GM23338 (cell line): ENCODE measurements at regions not wholly inside any gene's neighbourhood (a gene's known extent, or its start where the extent isn't known, plus 50 kb on each side); places are given as distances from the start of the nearest gene placed in this dataset.

Experiments used
- ATAC-seq: fragments of 200-7000 bp; cut with Tn5 transposase; 3 replicates; pipeline ENCODE4 v1.9.1; 2020
- DNase-seq: peaks from one replicate; pipeline ENCODE4 v3.0.0-alpha.2; 2015; ENCODE audit warnings: low spot score
- H2AFZ ChIP-seq: fragments of 200-600 bp; sonication (generic); 2 replicates; pipeline ENCODE4 v1.8.0; 2016; ENCODE audit warnings: antibody characterized with exemption, mild to moderate bottlenecking, moderate library complexity
- H3F3A ChIP-seq: fragments of 200-600 bp; sonication (generic); replicated peaks from 2 replicates; pipeline ENCODE4 v1.8.0; 2017; ENCODE audit warnings: antibody characterized with exemption, mixed run types, low read depth
- H3K27ac ChIP-seq: fragments of 200-600 bp; sonication (generic); 2 replicates; pipeline ENCODE4 v1.6.1; 2016; ENCODE audit warnings: low read depth
- H3K27me3 ChIP-seq: fragments of 200-600 bp; sonication (generic); 2 replicates; pipeline ENCODE4 v1.8.0; 2016; ENCODE audit warnings: mild to moderate bottlenecking, mixed run types, moderate library complexity; ENCODE audit not compliant: insufficient read depth
- H3K36me3 ChIP-seq: fragments of 200-600 bp; sonication (generic); 2 replicates; pipeline ENCODE4 v1.8.0; 2016; ENCODE audit warnings: mild to moderate bottlenecking; ENCODE audit not compliant: insufficient read depth
- H3K4me1 ChIP-seq: fragments of 200-600 bp; sonication (generic); 2 replicates; pipeline ENCODE4 v1.8.0; 2016; ENCODE audit warnings: mild to moderate bottlenecking, moderate library complexity; ENCODE audit not compliant: insufficient read depth
- H3K4me2 ChIP-seq: fragments of 200-600 bp; sonication (generic); 2 replicates; pipeline ENCODE4 v1.7.1; 2017; ENCODE audit warnings: mixed run types
- H3K4me3 ChIP-seq: fragments of 200-600 bp; sonication (generic); 2 replicates; pipeline ENCODE4 v1.6.1; 2016; ENCODE audit warnings: mixed run types
- H3K79me2 ChIP-seq: fragments of 200-600 bp; sonication (generic); replicated peaks from 2 replicates; pipeline ENCODE4 v1.8.0; 2017; ENCODE audit warnings: mild to moderate bottlenecking; ENCODE audit not compliant: insufficient read depth
- H3K9me2 ChIP-seq: fragments of 200-600 bp; sonication (generic); 2 replicates; pipeline ENCODE4 v1.8.0; 2017; ENCODE audit not compliant: insufficient read depth
- H4K20me1 ChIP-seq: fragments of 200-600 bp; sonication (generic); replicated peaks from 2 replicates; pipeline ENCODE4 v1.8.0; 2017; ENCODE audit warnings: mild to moderate bottlenecking; ENCODE audit not compliant: insufficient read depth
- H3K27ac Mint-ChIP-seq: 2 replicates; pipeline ENCODE4 v1.8.0; 2020; ENCODE audit warnings: inconsistent platforms, mild to moderate bottlenecking, moderate library complexity, mixed read lengths
- H3K27me3 Mint-ChIP-seq: 3 replicates; pipeline ENCODE4 v1.8.0; 2022; ENCODE audit warnings: low read depth, mild to moderate bottlenecking, moderate library complexity, mixed read lengths, inconsistent platforms; ENCODE audit not compliant: insufficient read depth, poor library complexity
- H3K36me3 Mint-ChIP-seq: 3 replicates; pipeline ENCODE4 v1.8.0; 2021; ENCODE audit warnings: low read depth, mild to moderate bottlenecking, inconsistent platforms, moderate library complexity, mixed read lengths
- H3K4me1 Mint-ChIP-seq: 3 replicates; pipeline ENCODE4 v1.8.0; 2020; ENCODE audit warnings: mild to moderate bottlenecking, inconsistent platforms, mixed read lengths
- H3K4me3 Mint-ChIP-seq: 3 replicates; pipeline ENCODE4 v1.8.0; 2021; ENCODE audit warnings: moderate library complexity, mild to moderate bottlenecking, inconsistent platforms, mixed read lengths
- H3K9me3 Mint-ChIP-seq: 3 replicates; pipeline ENCODE4 v1.8.0; 2020; ENCODE audit warnings: moderate library complexity, mild to moderate bottlenecking, inconsistent platforms, mixed read lengths
- CREB1 ChIP-seq: fragments of 250-450 bp; sonication (Bioruptor Pico); IDR thresholded peaks from 2 replicates; pipeline ENCODE4 v1.5.0; 2020; ENCODE audit warnings: low read depth, mild to moderate bottlenecking, moderate library complexity
- EZH2 ChIP-seq: fragments of 200-600 bp; sonication (generic); IDR thresholded peaks from one replicate; pipeline ENCODE4 v1.8.0; 2017; ENCODE audit warnings: antibody characterized with exemption, mild to moderate bottlenecking, low read depth; ENCODE audit not compliant: unreplicated experiment
- EZH2phosphoT487 ChIP-seq: fragments of 200-600 bp; sonication (generic); IDR thresholded peaks from one replicate; pipeline ENCODE4 v1.8.1; 2018; ENCODE audit warnings: antibody characterized with exemption; ENCODE audit not compliant: unreplicated experiment
- POLR2AphosphoS5 ChIP-seq: IDR thresholded peaks from 2 replicates; pipeline ENCODE4 v1.6.1; 2016; ENCODE audit warnings: antibody characterized with exemption, low read depth
- STAT1 ChIP-seq: IDR thresholded peaks from one replicate; pipeline ENCODE4 v1.6.1; 2016; ENCODE audit warnings: antibody characterized with exemption; ENCODE audit not compliant: unreplicated experiment
- ZNF114 ChIP-seq: fragments of 250-450 bp; sonication (Bioruptor Pico); IDR thresholded peaks from 2 replicates; pipeline ENCODE4 v1.5.0; 2020; ENCODE audit warnings: mild to moderate bottlenecking, moderate library complexity
- ZNF331 ChIP-seq: fragments of 250-450 bp; sonication (Bioruptor Pico); IDR thresholded peaks from 2 replicates; pipeline ENCODE4 v1.5.0; 2020; ENCODE audit warnings: low read depth, mild to moderate bottlenecking, moderate library complexity
- ZNF462 ChIP-seq: fragments of 250-450 bp; sonication (Bioruptor Pico); IDR thresholded peaks from 2 replicates; pipeline ENCODE4 v1.5.0; 2020; ENCODE audit warnings: mild to moderate bottlenecking, moderate library complexity

- H3K9me3 Mint-ChIP-seq = no peaks in the 10 kb centered on the region
- Histone ChIP-seq H2AFZ (peak overlapping the region; percentile 92), H3K4me2 (peak overlapping the region; percentile 94), H3K4me3 (peak overlapping the region; percentile 90), H3K36me3 (no peaks in the 10 kb centered on the region), H4K20me1 (no peaks in the 10 kb centered on the region; the same call in 1 of the 2 replicates), H3K4me1 (0 out of 2 replicates have a peak, but pooled peaks cover 8% of the 10 kb centered on the region), H3K27ac (no peak overlapping the region), H3K9me2 (no peaks in the 10 kb centered on the region), H3K27me3 (peaks cover 43% of the 10 kb centered on the region), H3F3A (0 out of 2 replicates have a peak, but pooled peaks cover 4% of the 10 kb centered on the region), H3K79me2 (peaks cover 5% of the 10 kb centered on the region)
- H3K4me3 Mint-ChIP-seq = peak overlapping the region; percentile 84
- no peak for ATAC-seq
- peaks cover 17% of the 10 kb centered on the region for H3K4me1 Mint-ChIP-seq
- H3K27ac Mint-ChIP-seq = no peak overlapping the region
- no peaks in the 10 kb centered on the region for H3K36me3 Mint-ChIP-seq
- H3K27me3 Mint-ChIP-seq = peaks cover 26% of the 10 kb centered on the region
- peak; percentile 66 for DNase-seq
- TF ChIP-seq EZH2 (no peak), CREB1 (CRISPR knock-in tag) (no peak), ZNF331 (CRISPR knock-in tag) (no peak), ZNF462 (CRISPR knock-in tag) (no peak), ZNF114 (CRISPR knock-in tag) (no peak), POLR2AphosphoS5 (no peak), STAT1 (no peak), EZH2phosphoT487 (no peak)
Observed at GRCh38 chr3:69541711-69542088, 155.8 kb upstream of the FRMD4B start.
